Effector memory CD8-positive, alpha-beta T cell (primary cell): ENCODE measurements at regions not wholly inside any gene's neighbourhood (a gene's known extent, or its start where the extent isn't known, plus 50 kb on each side); places are given as distances from the start of the nearest gene placed in this dataset.

Experiments
- ATAC-seq: fragments of 150-1000 bp; cut with Tn5 transposase; replicated peaks from 2 replicates; pipeline ENCODE4 v1.10.0; 2021; ENCODE audit warnings: mild to moderate bottlenecking, moderate library complexity
- DNase-seq, 3 experiments: peaks; one replicate each; pipeline ENCODE4 v3.0.0; 2021
- H3K27ac Mint-ChIP-seq, 2 donors: one replicate each; pipeline ENCODE4 v1.8.0; 2022; ENCODE audit warnings: mild to moderate bottlenecking in 2 of 2, mixed read lengths in 2 of 2, moderate library complexity in 2 of 2
- H3K27me3 Mint-ChIP-seq, 2 donors: one replicate each; pipeline ENCODE4 v1.8.0; 2022; ENCODE audit warnings: mixed read lengths in 2 of 2
- H3K36me3 Mint-ChIP-seq: one replicate; pipeline ENCODE4 v1.8.0; 2022; ENCODE audit warnings: mild to moderate bottlenecking, moderate library complexity, mixed read lengths; ENCODE audit not compliant: insufficient read depth
- H3K4me1 Mint-ChIP-seq, 2 donors: one replicate each; pipeline ENCODE4 v1.8.0; 2022; ENCODE audit warnings: low read depth in 2 of 2, mixed read lengths in 2 of 2
- H3K4me3 Mint-ChIP-seq, 2 donors: one replicate each; pipeline ENCODE4 v1.8.0; 2022; ENCODE audit warnings: mild to moderate bottlenecking in 2 of 2, mixed read lengths in 2 of 2, moderate library complexity in 2 of 2
- H3K9me3 Mint-ChIP-seq, 2 donors: one replicate each; pipeline ENCODE4 v1.8.0; 2022; ENCODE audit warnings: mixed read lengths in 2 of 2

DNA sequence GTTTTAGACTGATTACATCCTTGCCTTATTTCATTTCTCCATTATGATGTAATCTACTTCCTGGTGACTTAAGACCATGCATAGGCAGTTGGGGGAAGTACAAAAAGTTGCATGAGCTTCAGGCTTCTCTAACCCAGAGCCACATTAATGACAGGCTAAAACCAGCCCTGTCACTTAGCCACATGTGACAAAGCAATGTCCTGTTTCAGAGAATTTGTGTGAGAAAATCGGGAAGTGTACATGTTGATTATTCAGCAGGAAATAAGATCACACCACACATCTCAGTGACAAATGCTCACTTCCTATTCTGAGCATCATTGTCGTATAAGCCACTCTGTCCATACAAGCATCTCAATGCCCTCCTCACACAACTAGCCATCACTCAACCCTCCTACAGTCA, 98.5 kb upstream of the MAGEB16 start:
- H3K27me3 Mint-ChIP-seq = no peaks in the 10 kb centered on the region
- peaks cover 0 to 1% of the 10 kb centered on the region in 2 donors for H3K9me3 Mint-ChIP-seq
- no peaks in the 10 kb centered on the region for H3K36me3 Mint-ChIP-seq
- no peaks in the 10 kb centered on the region for H3K4me1 Mint-ChIP-seq
- no peak for DNase-seq
- H3K4me3 Mint-ChIP-seq = no peak overlapping the region
- ATAC-seq = no peak
- H3K27ac Mint-ChIP-seq = no peak overlapping the region

DNA sequence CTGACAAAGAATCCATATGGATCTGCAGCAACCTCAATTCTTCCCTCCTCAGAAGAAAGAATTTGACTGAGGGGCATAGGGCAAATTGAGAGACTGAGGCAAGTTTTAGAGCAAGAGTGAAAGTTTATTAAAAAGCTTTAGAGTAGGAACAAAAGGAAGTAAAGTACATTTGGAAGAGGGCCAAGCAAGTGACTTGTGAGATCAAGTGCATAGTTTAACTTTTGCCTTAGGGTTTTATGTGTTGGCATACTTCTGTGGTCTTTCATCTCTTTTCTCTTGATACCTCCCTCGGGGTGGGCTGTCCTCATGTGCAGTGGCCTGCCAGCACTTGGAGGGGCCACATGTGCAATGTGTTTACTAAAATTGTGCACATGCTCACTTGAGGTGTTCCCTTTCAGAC, 98.0 kb upstream of the MAGEB16 start:
- Mint-ChIP-seq H3K4me3 (no peak overlapping the region), H3K4me1 (no peaks in the 10 kb centered on the region), H3K36me3 (no peaks in the 10 kb centered on the region), H3K27me3 (no peaks in the 10 kb centered on the region), H3K27ac (no peak overlapping the region), H3K9me3 (peaks cover 0 to 1% of the 10 kb centered on the region in 2 donors)
- no peak for DNase-seq
- no peak for ATAC-seq

GRCh38 chrX:35711281-35711680, 86.9 kb upstream of the MAGEB16 start:
- no peaks in the 10 kb centered on the region for H3K36me3 Mint-ChIP-seq
- no peaks in the 10 kb centered on the region for H3K4me1 Mint-ChIP-seq
- ATAC-seq (no peak), DNase-seq (no peak)
- no peaks in the 10 kb centered on the region for H3K27me3 Mint-ChIP-seq
- no peak overlapping the region for H3K4me3 Mint-ChIP-seq
- no peaks in the 10 kb centered on the region for H3K9me3 Mint-ChIP-seq
- H3K27ac Mint-ChIP-seq = no peak overlapping the region

DNA sequence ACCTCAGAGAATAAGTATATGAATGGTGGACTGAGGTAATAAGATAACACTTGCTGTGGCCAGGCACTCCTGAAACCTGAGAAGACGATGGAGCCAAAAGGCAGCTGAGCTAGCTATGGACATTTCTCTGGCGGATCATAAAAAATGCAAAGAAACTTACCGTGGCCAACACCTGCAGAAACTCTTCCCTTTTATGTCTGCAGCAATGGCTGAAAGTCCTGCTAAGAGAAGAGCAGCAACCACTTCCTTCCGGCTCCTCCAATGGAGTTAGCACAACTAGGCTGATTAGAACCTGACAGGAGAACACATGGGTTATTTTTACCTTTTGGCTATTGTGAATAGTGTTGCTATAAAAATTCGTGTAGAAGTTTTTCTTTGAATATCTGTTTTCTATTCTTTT, 76.0 kb upstream of the MAGEB16 start:
- ATAC-seq (no peak), DNase-seq (no peak)
- no peak overlapping the region for H3K4me3 Mint-ChIP-seq
- no peaks in the 10 kb centered on the region for H3K36me3 Mint-ChIP-seq
- no peaks in the 10 kb centered on the region for H3K9me3 Mint-ChIP-seq
- H3K27ac Mint-ChIP-seq = no peak overlapping the region
- no peaks in the 10 kb centered on the region for H3K4me1 Mint-ChIP-seq
- no peaks in the 10 kb centered on the region for H3K27me3 Mint-ChIP-seq

GRCh38 chrX:35726176-35726575, 72.0 kb upstream of the MAGEB16 start:
- H3K4me1 Mint-ChIP-seq = no peaks in the 10 kb centered on the region
- no peak overlapping the region for H3K27ac Mint-ChIP-seq
- H3K4me3 Mint-ChIP-seq = no peak overlapping the region
- no peaks in the 10 kb centered on the region for H3K36me3 Mint-ChIP-seq
- no peaks in the 10 kb centered on the region for H3K27me3 Mint-ChIP-seq
- ATAC-seq (no peak), DNase-seq (no peak)
- H3K9me3 Mint-ChIP-seq = no peaks in the 10 kb centered on the region

GRCh38 chrX:35728481-35728880, 69.7 kb upstream of the MAGEB16 start:
- no peak for DNase-seq
- no peaks in the 10 kb centered on the region for H3K27me3 Mint-ChIP-seq
- no peak overlapping the region for H3K4me3 Mint-ChIP-seq
- H3K4me1 Mint-ChIP-seq = no peaks in the 10 kb centered on the region
- ATAC-seq = no peak
- no peaks in the 10 kb centered on the region for H3K36me3 Mint-ChIP-seq
- H3K27ac Mint-ChIP-seq = no peak overlapping the region
- H3K9me3 Mint-ChIP-seq = peaks cover 0 to 3% of the 10 kb centered on the region in 2 donors

DNA sequence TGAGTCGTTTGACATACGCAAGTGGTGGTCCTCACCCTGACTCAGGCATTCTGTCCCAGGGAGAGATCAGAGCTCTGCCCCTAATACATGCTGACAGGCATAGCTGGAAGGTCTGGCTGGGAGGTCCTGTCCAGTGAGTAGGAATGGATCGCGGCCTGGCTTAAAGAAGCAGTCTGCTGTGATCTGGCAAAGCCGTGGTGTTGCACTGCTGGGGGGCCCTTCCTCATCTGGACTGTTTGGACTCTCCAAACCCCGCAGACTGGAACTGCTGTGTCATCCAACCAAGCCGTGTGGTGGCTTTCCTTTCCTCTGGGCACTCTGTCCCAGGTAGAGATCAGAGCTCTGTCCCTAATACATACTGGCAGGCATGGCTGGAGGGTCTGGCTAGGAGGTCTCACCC, 64.3 kb upstream of the MAGEB16 start:
- Mint-ChIP-seq H3K4me1 (no peaks in the 10 kb centered on the region), H3K36me3 (no peaks in the 10 kb centered on the region), H3K4me3 (no peak overlapping the region), H3K9me3 (peaks cover 0 to 3% of the 10 kb centered on the region in 2 donors), H3K27me3 (no peaks in the 10 kb centered on the region), H3K27ac (no peak overlapping the region)
- ATAC-seq (no peak), DNase-seq (no peak)

DNA sequence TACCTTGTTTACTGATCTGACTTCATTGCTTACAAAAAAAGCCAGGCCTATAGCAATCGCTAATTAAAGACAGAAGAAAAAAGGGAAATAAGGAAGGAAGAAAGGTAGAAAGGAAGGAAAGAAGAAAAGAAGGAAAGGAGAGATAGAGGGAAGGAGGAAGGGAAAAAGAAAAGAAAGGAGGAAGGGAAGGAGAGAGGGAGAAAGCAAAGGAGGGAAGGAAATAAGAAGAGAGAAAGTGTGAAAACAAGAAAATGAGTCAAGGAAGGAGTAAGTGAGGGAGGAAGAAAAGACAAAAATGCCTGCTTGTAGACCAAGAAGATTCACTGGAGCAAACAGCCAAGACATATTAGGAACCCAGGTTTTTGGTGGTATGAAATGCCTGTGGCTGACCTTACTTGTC, 57.0 kb upstream of the MAGEB16 start:
- H3K36me3 Mint-ChIP-seq = no peaks in the 10 kb centered on the region
- H3K9me3 Mint-ChIP-seq = peaks cover 0 to 2% of the 10 kb centered on the region in 2 donors
- H3K27me3 Mint-ChIP-seq = no peaks in the 10 kb centered on the region
- no peaks in the 10 kb centered on the region for H3K4me1 Mint-ChIP-seq
- no peak overlapping the region for H3K4me3 Mint-ChIP-seq
- H3K27ac Mint-ChIP-seq = no peak overlapping the region
- ATAC-seq (no peak), DNase-seq (no peak)

- H3K27me3 Mint-ChIP-seq = no peaks in the 10 kb centered on the region
- DNase-seq (no peak), ATAC-seq (no peak)
- no peak overlapping the region for H3K27ac Mint-ChIP-seq
- no peaks in the 10 kb centered on the region for H3K4me1 Mint-ChIP-seq
- peaks cover 0 to 2% of the 10 kb centered on the region in 2 donors for H3K9me3 Mint-ChIP-seq
- no peaks in the 10 kb centered on the region for H3K36me3 Mint-ChIP-seq
- H3K4me3 Mint-ChIP-seq = no peak overlapping the region
These were observed 54.8 kb upstream of the MAGEB16 start for GRCh38 chrX:35743331-35743730.
